CD14-positive monocyte (primary cell): ENCODE measurements at regions not wholly inside any gene's neighbourhood (a gene's known extent, or its start where the extent isn't known, plus 50 kb on each side); places are given as distances from the start of the nearest gene placed in this dataset.
A peak's percentile ranks its signal among the peaks of the same experiment; 100 is the strongest.

Source experiments
- DNase-seq, 3 donors: peaks; one replicate each; pipeline ENCODE4 v3.0.0-alpha.2; 2011 to 2022
- H2AFZ ChIP-seq: 2 replicates; pipeline ENCODE4 v1.6.0; 2012; ENCODE audit warnings: mild to moderate bottlenecking, low read depth, low read length, inconsistent platforms; ENCODE audit not compliant: insufficient read depth, poor library complexity, severe bottlenecking
- H3K27ac ChIP-seq, 2 donors: 1 replicate in 1 of 2; 2 replicates in 1 of 2; pipeline ENCODE4 v1.5.1; 2012 to 2013; ENCODE audit warnings: low read length in 2 of 2, control low read depth in 1 of 2, inconsistent platforms in 1 of 2, low read depth in 1 of 2, mild to moderate bottlenecking in 1 of 2
- H3K27me3 ChIP-seq, 2 donors: one replicate each; pipeline versions ENCODE4 v1.6.0 to v1.6.1; 2011 to 2013; ENCODE audit warnings: low read length in 2 of 2; ENCODE audit not compliant: control insufficient read depth in 2 of 2, insufficient read depth in 2 of 2
- H3K36me3 ChIP-seq, 2 donors: replicated peaks in 1 of 2; 1 replicate in 1 of 2; 2 replicates in 1 of 2; pipeline versions ENCODE4 v1.5.1 to v1.6.1; 2012 to 2013; ENCODE audit warnings: low read length in 2 of 2, control low read depth in 1 of 2, inconsistent platforms in 1 of 2, mild to moderate bottlenecking in 1 of 2; ENCODE audit not compliant: insufficient read depth in 2 of 2, control insufficient read depth in 1 of 2
- H3K4me1 ChIP-seq, 2 donors: 1 replicate in 1 of 2; 2 replicates in 1 of 2; pipeline versions ENCODE4 v1.5.1 to v1.6.1; 2012 to 2013; ENCODE audit warnings: low read length in 2 of 2, control low read depth in 1 of 2, inconsistent platforms in 1 of 2, mild to moderate bottlenecking in 1 of 2, moderate library complexity in 1 of 2; ENCODE audit not compliant: insufficient read depth in 2 of 2, control insufficient read depth in 1 of 2
- H3K4me2 ChIP-seq: replicated peaks from 2 replicates; pipeline ENCODE3; 2012; ENCODE audit warnings: low read length, moderate library complexity, mild to moderate bottlenecking; ENCODE audit not compliant: poor library complexity, severe bottlenecking; ENCODE audit errors: extremely low read depth
- H3K4me3 ChIP-seq, 3 experiments: fragments of 200-600 bp in 1 of 3; sonication (generic) in 1 of 3; replicated peaks in 1 of 3; 1 replicate in 2 of 3; 2 replicates in 1 of 3; pipeline ENCODE4 v1.5.1; 2011 to 2013; ENCODE audit warnings: low read length in 3 of 3, mild to moderate bottlenecking in 3 of 3, control low read depth in 2 of 3, low read depth in 2 of 3, inconsistent platforms in 1 of 3, moderate library complexity in 1 of 3
- H3K79me2 ChIP-seq: 2 replicates; pipeline ENCODE4 v1.6.0; 2012; ENCODE audit warnings: mild to moderate bottlenecking, control low read depth, inconsistent platforms, low read length, moderate library complexity; ENCODE audit not compliant: insufficient read depth
- H3K9ac ChIP-seq: 2 replicates; pipeline ENCODE4 v1.6.0; 2017; ENCODE audit warnings: low read length, mild to moderate bottlenecking; ENCODE audit not compliant: insufficient read depth, poor library complexity, severe bottlenecking
- H3K9me3 ChIP-seq, 2 donors: replicated peaks in 1 of 2; 1 replicate in 1 of 2; 2 replicates in 1 of 2; pipeline versions ENCODE4 v1.5.1 to v1.6.1; 2012 to 2013; ENCODE audit warnings: low read length in 2 of 2, control low read depth in 1 of 2; ENCODE audit not compliant: control insufficient read depth in 1 of 2, insufficient read depth in 1 of 2
- H4K20me1 ChIP-seq: 2 replicates; pipeline ENCODE4 v1.6.0; 2012; ENCODE audit warnings: mild to moderate bottlenecking, low read length, control low read depth, moderate library complexity; ENCODE audit not compliant: insufficient read depth
- H3K27ac Mint-ChIP-seq, 7 donors: one replicate each; pipeline ENCODE4 v1.8.0; 2020; ENCODE audit warnings: mild to moderate bottlenecking in 7 of 7, mixed read lengths in 7 of 7, moderate library complexity in 6 of 7, inconsistent platforms in 2 of 7
- H3K27me3 Mint-ChIP-seq, 3 donors: one replicate each; pipeline ENCODE4 v1.8.0; 2021 to 2022; ENCODE audit warnings: low read depth in 3 of 3, mild to moderate bottlenecking in 3 of 3, mixed read lengths in 3 of 3, moderate library complexity in 3 of 3, inconsistent platforms in 1 of 3
- H3K36me3 Mint-ChIP-seq, 2 donors: one replicate each; pipeline ENCODE4 v1.8.0; 2020; ENCODE audit warnings: mixed read lengths in 2 of 2, inconsistent platforms in 1 of 2, mild to moderate bottlenecking in 1 of 2
- H3K4me1 Mint-ChIP-seq: one replicate; pipeline ENCODE4 v1.8.0; 2020; ENCODE audit warnings: mild to moderate bottlenecking, mixed read lengths
- H3K4me3 Mint-ChIP-seq, 2 donors: one replicate each; pipeline ENCODE4 v1.8.0; 2020; ENCODE audit warnings: mild to moderate bottlenecking in 2 of 2, mixed read lengths in 2 of 2, moderate library complexity in 1 of 2
- H3K9me3 Mint-ChIP-seq, 7 donors: one replicate each; pipeline ENCODE4 v1.8.0; 2020 to 2022; ENCODE audit warnings: mixed read lengths in 7 of 7, mild to moderate bottlenecking in 6 of 7, moderate library complexity in 6 of 7, inconsistent platforms in 2 of 7
- CTCF ChIP-seq: fragments of 200-600 bp; IDR thresholded peaks from one replicate; pipeline ENCODE4 v1.8.0; 2022; ENCODE audit warnings: antibody characterized with exemption, mild to moderate bottlenecking
- WGBS: methylation state at CpG from one replicate; pipeline ENCODE4 v1.1.5; 2013; ENCODE audit warnings: missing lambda C conversion rate; ENCODE audit not compliant: insufficient coverage; 5-methylcytosine and 5-hydroxymethylcytosine counted together
- intact Hi-C, 2 donors: fragments of 100-400 bp; cut with micrococcal nuclease; formaldehyde crosslinking; loops; one replicate each; pipeline versions ENCODE4 v1.15.0 to v1.15.1; 2023

- H3K27ac ChIP-seq = no peak overlapping the region
- Mint-ChIP-seq H3K4me3 (peak overlapping the region in 1 of 2 donors; percentile 27), H3K36me3 (no peaks in the 10 kb centered on the region), H3K4me1 (no peaks in the 10 kb centered on the region), H3K27ac (peak overlapping the region in 1 of 7 donors; percentile 64), H3K9me3 (peaks cover 0 to 2% (median 0%) of the 10 kb centered on the region in 7 donors), H3K27me3 (peaks cover 3 to 19% (median 4%) of the 10 kb centered on the region in 3 donors)
- 74% methylated on average over 35 of the region's 40 CpGs for WGBS
- intact Hi-C loops = no loop called here
- H3K36me3 ChIP-seq = no peaks in the 10 kb centered on the region
- no peaks in the 10 kb centered on the region for H3K4me1 ChIP-seq
- no peaks in the 10 kb centered on the region for H3K27me3 ChIP-seq
- no peaks in the 10 kb centered on the region for H3K9me3 ChIP-seq
- no peak overlapping the region for H2AFZ ChIP-seq
- TF ChIP-seq CTCF = no peak
- H4K20me1 ChIP-seq = no peaks in the 10 kb centered on the region
- no peak for DNase-seq
- no peak overlapping the region for H3K9ac ChIP-seq
- H3K4me3 ChIP-seq = no peak overlapping the region
- no peak overlapping the region for H3K4me2 ChIP-seq
- no peaks in the 10 kb centered on the region for H3K79me2 ChIP-seq
Measured at GRCh38 chr9:135301271-135302263, 178.0 kb upstream of the PPP1R26 start.

GRCh38 chr9:135302329-135303279 is 177.0 kb upstream of the PPP1R26 start:
- Histone ChIP-seq H3K4me2 (no peak overlapping the region), H4K20me1 (no peaks in the 10 kb centered on the region), H3K9ac (no peak overlapping the region), H3K4me3 (no peak overlapping the region), H3K79me2 (no peaks in the 10 kb centered on the region), H3K9me3 (no peaks in the 10 kb centered on the region), H2AFZ (no peak overlapping the region), H3K27me3 (no peaks in the 10 kb centered on the region), H3K27ac (no peak overlapping the region), H3K4me1 (no peaks in the 10 kb centered on the region), H3K36me3 (no peaks in the 10 kb centered on the region)
- Mint-ChIP-seq H3K9me3 (peaks cover 0 to 2% (median 0%) of the 10 kb centered on the region in 7 donors), H3K4me3 (no peak overlapping the region), H3K27me3 (peaks cover 3 to 13% (median 4%) of the 10 kb centered on the region in 3 donors), H3K36me3 (no peaks in the 10 kb centered on the region), H3K27ac (no peak overlapping the region), H3K4me1 (no peaks in the 10 kb centered on the region)
- no peak for TF ChIP-seq CTCF
- intact Hi-C loops = no loop called here
- 91% methylated on average over 22 of the region's 28 CpGs for WGBS
- no peak for DNase-seq
